NCI-H774 (cell line): ENCODE measurements at regions not wholly inside any gene's neighbourhood (a gene's known extent, or its start where the extent isn't known, plus 50 kb on each side); places are given as distances from the start of the nearest gene placed in this dataset.

Experiments
- DNase-seq: peaks from one replicate; lab custom pipeline; 2025; lab: John Stamatoyannopoulos, UW

- no peak for DNase-seq
Measured at GRCh38 chr1:230003409-230003808, 63.6 kb upstream of the GALNT2 start.

- no peak for DNase-seq
Measured at GRCh38 chr1:230005040-230005439, 62.0 kb upstream of the GALNT2 start.

- DNase-seq: no peak
Measured at GRCh38 chr1:230008721-230009120, 58.3 kb upstream of the GALNT2 start.

GRCh38 chr1:230009611-230010313 lies 57.3 kb upstream of the GALNT2 start:
- DNase-seq: no peak

GRCh38 chr1:230010603-230011332 lies 56.3 kb upstream of the GALNT2 start:
- no peak for DNase-seq

- DNase-seq: no peak
Measured at GRCh38 chr1:230011333-230012092, 55.5 kb upstream of the GALNT2 start.

GRCh38 chr1:230012093-230012393 lies 55.0 kb upstream of the GALNT2 start:
- no peak for DNase-seq

GRCh38 chr1:230012741-230013140 lies 54.3 kb upstream of the GALNT2 start:
- no peak for DNase-seq

- no peak for DNase-seq
Measured at GRCh38 chr1:230016159-230016558, 50.9 kb upstream of the GALNT2 start.
